ENCODE measurements at regions not wholly inside any gene's neighbourhood (a gene's known extent, or its start where the extent isn't known, plus 50 kb on each side); places are given as distances from the start of the nearest gene placed in this dataset.
A peak's percentile ranks its signal among the peaks of the same experiment; 100 is the strongest.

DNA sequence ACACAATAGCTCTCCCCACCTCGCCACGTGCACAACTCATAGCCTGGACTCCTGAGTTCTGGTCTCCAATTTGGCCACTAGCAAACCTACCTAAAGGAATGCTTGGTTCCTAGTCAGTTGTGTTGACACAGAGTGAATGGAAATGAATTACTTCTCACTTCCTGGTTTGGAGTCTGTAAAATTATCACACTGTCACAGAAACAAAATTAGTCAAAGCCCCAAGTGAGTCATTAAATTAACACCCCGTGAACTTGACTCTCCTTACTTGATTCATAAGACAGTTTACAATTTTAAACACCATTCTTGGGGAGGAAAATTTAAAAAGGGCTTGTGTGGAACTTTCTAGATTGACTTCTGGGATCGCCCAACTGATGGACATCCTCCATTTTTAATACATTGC is 276.2 kb upstream of the CTNNB1 start:
- no peaks in the 10 kb centered on the region for H3K36me3 ChIP-seq (ENCODE audit: insufficient read depth, low read length)
- no peak overlapping the region for H3K4me3 ChIP-seq (ENCODE audit: insufficient read depth, low read length)
- H4K20me1 ChIP-seq (ENCODE audit: insufficient read depth, low read length), result no peaks in the 10 kb centered on the region
- H3K27ac ChIP-seq (ENCODE audit: low read depth, low read length), result no peak overlapping the region
- H3K4me1 ChIP-seq (ENCODE audit: insufficient read depth, low read length), result peaks cover 5% of the 10 kb centered on the region
- H2AFZ ChIP-seq (ENCODE audit: low read length), result no peak overlapping the region
- no peaks in the 10 kb centered on the region for H3K27me3 ChIP-seq (ENCODE audit: insufficient read depth, low read length)
- DNase-seq (ENCODE audit: insufficient read length, low spot score, missing footprints), result no peak
- no peaks in the 10 kb centered on the region for H3K9me3 ChIP-seq (ENCODE audit: low read depth, low read length)
- no peak overlapping the region for H3K4me2 ChIP-seq (ENCODE audit: insufficient read depth, low read length)
- H3K79me2 ChIP-seq (ENCODE audit: insufficient read depth, low read length), result no peaks in the 10 kb centered on the region
- TF ChIP-seq, protein P1, sequence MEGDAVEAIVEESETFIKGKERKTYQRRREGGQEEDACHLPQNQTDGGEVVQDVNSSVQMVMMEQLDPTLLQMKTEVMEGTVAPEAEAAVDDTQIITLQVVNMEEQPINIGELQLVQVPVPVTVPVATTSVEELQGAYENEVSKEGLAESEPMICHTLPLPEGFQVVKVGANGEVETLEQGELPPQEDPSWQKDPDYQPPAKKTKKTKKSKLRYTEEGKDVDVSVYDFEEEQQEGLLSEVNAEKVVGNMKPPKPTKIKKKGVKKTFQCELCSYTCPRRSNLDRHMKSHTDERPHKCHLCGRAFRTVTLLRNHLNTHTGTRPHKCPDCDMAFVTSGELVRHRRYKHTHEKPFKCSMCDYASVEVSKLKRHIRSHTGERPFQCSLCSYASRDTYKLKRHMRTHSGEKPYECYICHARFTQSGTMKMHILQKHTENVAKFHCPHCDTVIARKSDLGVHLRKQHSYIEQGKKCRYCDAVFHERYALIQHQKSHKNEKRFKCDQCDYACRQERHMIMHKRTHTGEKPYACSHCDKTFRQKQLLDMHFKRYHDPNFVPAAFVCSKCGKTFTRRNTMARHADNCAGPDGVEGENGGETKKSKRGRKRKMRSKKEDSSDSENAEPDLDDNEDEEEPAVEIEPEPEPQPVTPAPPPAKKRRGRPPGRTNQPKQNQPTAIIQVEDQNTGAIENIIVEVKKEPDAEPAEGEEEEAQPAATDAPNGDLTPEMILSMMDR (IDR thresholded peaks at IDR 0.05; ENCODE audit: extremely low read depth, low read depth, low read length), result no peak

DNA sequence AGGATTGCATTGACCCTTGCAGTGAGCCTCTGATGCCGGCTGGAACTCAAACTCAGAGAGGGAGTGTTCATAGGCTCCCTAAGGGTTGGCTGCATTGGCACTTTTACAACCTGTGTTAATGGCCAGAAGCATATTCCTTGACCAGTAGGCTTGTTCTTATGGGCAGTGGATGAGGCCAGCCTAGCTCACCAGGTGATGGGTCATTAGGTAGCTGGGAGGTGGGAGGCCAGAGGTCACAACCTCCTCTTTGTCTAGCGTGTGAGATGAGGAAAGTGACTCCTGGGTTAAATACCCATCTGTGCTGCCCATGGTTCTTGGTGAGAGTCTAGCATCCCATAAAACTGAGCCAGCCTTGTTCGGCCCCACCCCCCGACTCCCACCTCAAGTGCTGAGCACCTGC is 275.7 kb upstream of the CTNNB1 start:
- no peak overlapping the region for H3K27ac ChIP-seq (ENCODE audit: low read depth, low read length)
- H3K4me3 ChIP-seq (ENCODE audit: insufficient read depth, low read length), result no peak overlapping the region
- H3K4me1 ChIP-seq (ENCODE audit: insufficient read depth, low read length), result peaks cover 5% of the 10 kb centered on the region
- H3K36me3 ChIP-seq (ENCODE audit: insufficient read depth, low read length), result no peaks in the 10 kb centered on the region
- no peaks in the 10 kb centered on the region for H3K79me2 ChIP-seq (ENCODE audit: insufficient read depth, low read length)
- H3K4me2 ChIP-seq (ENCODE audit: insufficient read depth, low read length), result no peak overlapping the region
- no peaks in the 10 kb centered on the region for H3K9me3 ChIP-seq (ENCODE audit: low read depth, low read length)
- no peak overlapping the region for H2AFZ ChIP-seq (ENCODE audit: low read length)
- TF ChIP-seq, protein P1 (IDR thresholded peaks at IDR 0.05; ENCODE audit: extremely low read depth, low read depth, low read length), result no peak
- no peaks in the 10 kb centered on the region for H3K27me3 ChIP-seq (ENCODE audit: insufficient read depth, low read length)
- no peak for DNase-seq (ENCODE audit: insufficient read length, low spot score, missing footprints)
- no peaks in the 10 kb centered on the region for H4K20me1 ChIP-seq (ENCODE audit: insufficient read depth, low read length)

DNA sequence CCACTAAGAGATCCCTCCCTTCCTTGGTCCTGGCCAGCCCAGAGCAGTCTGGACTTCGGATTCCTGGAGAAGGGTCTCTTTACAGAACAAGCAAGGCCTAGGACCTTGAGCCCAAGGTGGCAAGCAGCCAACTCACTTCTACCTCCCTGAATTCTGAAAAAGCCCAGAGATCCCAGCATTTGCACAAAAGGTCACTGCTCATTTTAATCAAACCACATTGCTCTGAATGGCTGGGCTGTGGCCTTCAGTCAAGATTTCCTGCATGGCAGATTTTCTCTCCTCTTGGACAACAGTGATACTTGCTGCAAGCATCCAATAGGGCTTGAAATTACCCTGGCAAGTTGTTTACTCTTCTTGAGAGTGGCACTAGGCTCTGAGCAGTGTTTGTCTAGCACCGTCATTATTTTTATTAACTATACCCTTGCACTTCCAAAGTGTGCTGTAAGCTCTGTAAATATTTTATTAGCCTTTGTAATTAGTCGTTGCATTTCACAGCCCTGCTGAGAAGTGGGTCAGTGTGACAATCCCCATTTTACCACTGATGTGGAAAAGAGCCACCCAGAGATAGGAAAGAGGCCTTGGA is 274.7 kb upstream of the CTNNB1 start:
- Histone ChIP-seq H4K20me1 (ENCODE audit: insufficient read depth, low read length) (no peaks in the 10 kb centered on the region), H3K9me3 (ENCODE audit: low read depth, low read length) (no peaks in the 10 kb centered on the region), H3K4me1 (ENCODE audit: insufficient read depth, low read length) (peaks cover 5% of the 10 kb centered on the region), H3K4me3 (ENCODE audit: insufficient read depth, low read length) (no peak overlapping the region), H2AFZ (ENCODE audit: low read length) (no peak overlapping the region), H3K4me2 (ENCODE audit: insufficient read depth, low read length) (no peak overlapping the region), H3K36me3 (ENCODE audit: insufficient read depth, low read length) (no peaks in the 10 kb centered on the region), H3K79me2 (ENCODE audit: insufficient read depth, low read length) (no peaks in the 10 kb centered on the region), H3K27ac (ENCODE audit: low read depth, low read length) (no peak overlapping the region), H3K27me3 (ENCODE audit: insufficient read depth, low read length) (no peaks in the 10 kb centered on the region)
- no peak for DNase-seq (ENCODE audit: insufficient read length, low spot score, missing footprints)
- TF ChIP-seq, protein P1 (IDR thresholded peaks at IDR 0.05; ENCODE audit: extremely low read depth, low read depth, low read length), result no peak

DNA sequence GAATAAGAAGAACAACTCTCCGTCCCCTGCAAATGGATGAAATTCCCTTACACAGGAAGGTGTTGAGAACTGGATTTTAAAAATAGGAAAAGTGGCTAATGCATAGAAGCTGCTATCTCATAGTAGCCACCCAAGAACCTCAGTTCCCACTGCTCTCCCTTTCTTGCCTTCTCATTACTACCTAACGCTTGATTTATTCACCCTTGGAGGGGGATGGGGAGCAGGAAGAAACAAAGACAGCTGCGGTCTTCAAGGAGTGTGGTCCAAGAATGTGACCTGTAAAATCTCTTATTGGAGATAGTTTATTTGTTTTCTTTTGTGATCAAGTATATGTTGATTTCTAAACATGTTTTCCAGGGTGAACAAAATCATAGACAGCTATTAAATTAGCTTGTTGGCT is 274.1 kb upstream of the CTNNB1 start:
- no peaks in the 10 kb centered on the region for H3K27me3 ChIP-seq (ENCODE audit: insufficient read depth, low read length)
- no peaks in the 10 kb centered on the region for H4K20me1 ChIP-seq (ENCODE audit: insufficient read depth, low read length)
- H3K36me3 ChIP-seq (ENCODE audit: insufficient read depth, low read length), result no peaks in the 10 kb centered on the region
- H3K9me3 ChIP-seq (ENCODE audit: low read depth, low read length), result no peaks in the 10 kb centered on the region
- peak; percentile 21 for DNase-seq (ENCODE audit: insufficient read length, low spot score, missing footprints)
- TF ChIP-seq, protein P1 (IDR thresholded peaks at IDR 0.05; ENCODE audit: extremely low read depth, low read depth, low read length), result no peak
- no peaks in the 10 kb centered on the region for H3K79me2 ChIP-seq (ENCODE audit: insufficient read depth, low read length)
- no peak overlapping the region for H3K4me3 ChIP-seq (ENCODE audit: insufficient read depth, low read length)
- no peak overlapping the region for H3K27ac ChIP-seq (ENCODE audit: low read depth, low read length)
- no peak overlapping the region for H3K4me2 ChIP-seq (ENCODE audit: insufficient read depth, low read length)
- no peak overlapping the region for H2AFZ ChIP-seq (ENCODE audit: low read length)
- H3K4me1 ChIP-seq (ENCODE audit: insufficient read depth, low read length), result peaks cover 2% of the 10 kb centered on the region
